ENCODE measurements at regions not wholly inside any gene's neighbourhood (a gene's known extent, or its start where the extent isn't known, plus 50 kb on each side); places are given as distances from the start of the nearest gene placed in this dataset.

DNA sequence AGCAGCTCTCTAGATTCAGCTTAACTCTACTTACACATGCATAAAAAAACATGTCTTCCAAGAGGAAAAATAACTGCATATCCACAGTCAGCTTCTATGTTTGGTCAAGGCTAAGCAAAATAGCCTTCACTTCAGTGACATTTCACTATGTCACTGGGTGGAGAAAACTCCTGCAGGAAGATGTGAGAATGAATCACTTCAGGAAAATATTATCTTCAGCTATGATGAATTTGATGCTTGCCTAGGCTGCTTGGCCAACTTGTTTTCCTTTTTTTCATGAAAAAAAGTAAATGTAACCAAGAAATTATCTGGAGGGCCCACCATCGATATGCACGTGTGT lies 143.0 kb upstream of the ZNF608 start:
- TF ChIP-seq YY1 (IDR thresholded peaks at IDR 0.05; ENCODE audit: insufficient read depth, insufficient read length) = no peak
- no peak for TF ChIP-seq ZNF274 (IDR thresholded peaks at IDR 0.05; ENCODE audit: low read depth, low read length)
